B cell (primary cell): ENCODE measurements at regions not wholly inside any gene's neighbourhood (a gene's known extent, or its start where the extent isn't known, plus 50 kb on each side); places are given as distances from the start of the nearest gene placed in this dataset.

Experiments
- CTCF ChIP-seq: fragments of 200-600 bp; IDR thresholded peaks from one replicate; pipeline ENCODE4 v1.8.0; 2022; ENCODE audit warnings: antibody characterized with exemption, mild to moderate bottlenecking
- EZH2 ChIP-seq: IDR thresholded peaks from 2 replicates; pipeline ENCODE4 v1.6.1; 2012; ENCODE audit warnings: borderline replicate concordance, low read depth, mild to moderate bottlenecking, moderate library complexity, low read length; ENCODE audit not compliant: insufficient read depth, poor library complexity, severe bottlenecking

DNA sequence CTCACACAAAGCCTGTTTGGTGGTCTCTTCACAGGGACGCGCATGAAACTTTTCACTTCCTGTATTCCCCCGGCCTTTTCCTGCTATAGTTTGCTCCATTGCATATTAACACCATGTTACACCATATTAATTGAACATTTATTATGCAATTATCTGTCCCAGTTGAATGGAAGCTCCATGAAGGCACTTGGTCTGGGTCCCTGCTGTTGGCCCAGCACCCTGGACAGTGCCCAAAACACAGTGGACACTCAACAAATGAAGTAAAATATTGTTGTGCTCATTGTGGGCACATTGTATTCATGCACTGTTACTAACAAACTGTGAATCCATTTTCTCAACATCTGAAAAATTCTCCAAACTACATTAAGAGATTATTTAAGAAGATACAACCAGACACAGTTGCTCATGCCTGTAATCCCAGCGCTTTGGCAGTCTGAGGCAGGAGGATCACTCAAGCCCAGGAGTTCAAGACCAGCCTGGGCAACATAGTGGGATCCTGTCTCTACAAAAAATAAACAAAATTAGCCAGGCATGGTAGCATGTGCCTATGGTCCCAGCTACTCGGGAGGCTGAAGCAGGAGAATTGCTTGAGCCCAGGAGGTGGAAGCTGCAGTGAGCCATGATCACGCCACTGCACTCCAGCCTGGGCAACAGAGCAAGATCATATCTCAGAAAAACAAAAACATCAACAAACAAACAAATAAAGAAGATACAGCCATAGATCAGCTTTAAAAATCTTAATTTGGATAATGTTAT, 292.7 kb upstream of the TENM3 start:
- no peak for TF ChIP-seq CTCF
- no peak for TF ChIP-seq EZH2
